ENCODE measurements at regions not wholly inside any gene's neighbourhood (a gene's known extent, or its start where the extent isn't known, plus 50 kb on each side); places are given as distances from the start of the nearest gene placed in this dataset.
"Not testable (repeated sequence)": the region's sequence is repeated elsewhere in the genome, so short reads cannot be mapped to it uniquely, and the experiment has no call there.

- TF ChIP-seq CTCF (IDR thresholded peaks at IDR 0.05; ENCODE audit: low read depth, low read length, poor library complexity, severe bottlenecking); EZH2phosphoT487 (IDR thresholded peaks at IDR 0.05; ENCODE audit: borderline replicate concordance, low read length): not testable (repeated sequence)
Measured at GRCh38 chr14:106722813-106723687, 1196.7 kb downstream of the TMEM121 start.

Measured in DOHH2 (cell line).